ENCODE measurements at regions not wholly inside any gene's neighbourhood (a gene's known extent, or its start where the extent isn't known, plus 50 kb on each side); places are given as distances from the start of the nearest gene placed in this dataset.

- H3K4me1 Mint-ChIP-seq (ENCODE audit: low read depth) = peaks cover under 1% of the 10 kb centered on the region
- no peaks in the 10 kb centered on the region for H3K27me3 Mint-ChIP-seq (ENCODE audit: low read depth)
- H3K4me3 Mint-ChIP-seq (ENCODE audit: unreplicated experiment) = no peak overlapping the region
- no peak overlapping the region for H3K27ac Mint-ChIP-seq (ENCODE audit: unreplicated experiment)
- H3K9me3 Mint-ChIP-seq (ENCODE audit: low read depth) = peaks cover 2% of the 10 kb centered on the region
- no peak for TF ChIP-seq CTCF (IDR thresholded peaks at IDR 0.05)
- no peaks in the 10 kb centered on the region for H3K36me3 Mint-ChIP-seq (ENCODE audit: low read depth)
- DNase-seq (ENCODE audit: low spot score) = no peak
These were observed 480.6 kb downstream of the QKI start for GRCh38 chr6:163895162-163895561.

- peaks cover 4% of the 10 kb centered on the region for H3K9me3 Mint-ChIP-seq (ENCODE audit: low read depth)
- H3K4me3 Mint-ChIP-seq (ENCODE audit: unreplicated experiment) = no peak overlapping the region
- no peak overlapping the region for H3K27ac Mint-ChIP-seq (ENCODE audit: unreplicated experiment)
- DNase-seq (ENCODE audit: low spot score) = no peak
- TF ChIP-seq CTCF (IDR thresholded peaks at IDR 0.05) = no peak
- no peaks in the 10 kb centered on the region for H3K36me3 Mint-ChIP-seq (ENCODE audit: low read depth)
- H3K27me3 Mint-ChIP-seq (ENCODE audit: low read depth) = no peaks in the 10 kb centered on the region
- H3K4me1 Mint-ChIP-seq (ENCODE audit: low read depth) = no peaks in the 10 kb centered on the region
These were observed 479.2 kb downstream of the QKI start for GRCh38 chr6:163893609-163894189.

- H3K27ac Mint-ChIP-seq (ENCODE audit: unreplicated experiment) = no peak overlapping the region
- H3K27me3 Mint-ChIP-seq (ENCODE audit: low read depth) = no peaks in the 10 kb centered on the region
- no peak for TF ChIP-seq CTCF (IDR thresholded peaks at IDR 0.05)
- DNase-seq (ENCODE audit: low spot score) = no peak
- no peak overlapping the region for H3K4me3 Mint-ChIP-seq (ENCODE audit: unreplicated experiment)
- peaks cover 9% of the 10 kb centered on the region for H3K9me3 Mint-ChIP-seq (ENCODE audit: low read depth)
- H3K4me1 Mint-ChIP-seq (ENCODE audit: low read depth) = no peaks in the 10 kb centered on the region
- H3K36me3 Mint-ChIP-seq (ENCODE audit: low read depth) = peaks cover 3% of the 10 kb centered on the region
These were observed 478.5 kb downstream of the QKI start for GRCh38 chr6:163892824-163893561.

- Mint-ChIP-seq H3K4me1 (ENCODE audit: low read depth) (no peaks in the 10 kb centered on the region), H3K4me3 (ENCODE audit: unreplicated experiment) (no peak overlapping the region), H3K27ac (ENCODE audit: unreplicated experiment) (no peak overlapping the region), H3K9me3 (ENCODE audit: low read depth) (peaks cover 12% of the 10 kb centered on the region), H3K27me3 (ENCODE audit: low read depth) (no peaks in the 10 kb centered on the region), H3K36me3 (ENCODE audit: low read depth) (peaks cover 4% of the 10 kb centered on the region)
- DNase-seq (ENCODE audit: low spot score) = no peak
- TF ChIP-seq CTCF (IDR thresholded peaks at IDR 0.05) = no peak
These were observed 475.5 kb downstream of the QKI start for GRCh38 chr6:163889904-163890514.

GRCh38 chr6:163888030-163888819 lies 473.7 kb downstream of the QKI start:
- H3K4me3 Mint-ChIP-seq (ENCODE audit: unreplicated experiment) = no peak overlapping the region
- no peaks in the 10 kb centered on the region for H3K27me3 Mint-ChIP-seq (ENCODE audit: low read depth)
- H3K9me3 Mint-ChIP-seq (ENCODE audit: low read depth) = peaks cover 18% of the 10 kb centered on the region
- no peaks in the 10 kb centered on the region for H3K4me1 Mint-ChIP-seq (ENCODE audit: low read depth)
- TF ChIP-seq CTCF (IDR thresholded peaks at IDR 0.05) = no peak
- no peak overlapping the region for H3K27ac Mint-ChIP-seq (ENCODE audit: unreplicated experiment)
- DNase-seq (ENCODE audit: low spot score) = no peak
- H3K36me3 Mint-ChIP-seq (ENCODE audit: low read depth) = peaks cover 4% of the 10 kb centered on the region
